ENCODE measurements at regions not wholly inside any gene's neighbourhood (a gene's known extent, or its start where the extent isn't known, plus 50 kb on each side); places are given as distances from the start of the nearest gene placed in this dataset.

DNA sequence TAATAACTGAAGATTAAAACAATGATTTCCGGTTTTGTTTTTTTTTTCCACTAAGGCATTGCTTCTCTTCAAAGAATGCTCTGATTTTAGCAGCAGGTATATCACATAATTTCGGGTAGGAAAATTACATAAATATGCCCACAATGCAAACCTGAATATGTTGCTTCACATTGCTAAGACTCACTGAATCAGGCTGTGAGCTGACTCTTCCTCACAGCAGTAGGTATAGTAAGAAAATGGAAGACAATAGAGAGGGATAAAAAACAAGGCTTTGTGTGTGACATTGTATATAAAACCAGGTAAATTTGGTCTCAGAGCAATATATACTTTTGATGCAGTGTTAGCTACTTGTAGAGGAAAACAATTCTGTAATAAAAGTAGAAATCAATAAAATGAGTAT is 1355.0 kb downstream of the OLFM4 start:
- H3K9me3 ChIP-seq (ENCODE audit: control insufficient read depth, insufficient read depth, low read depth, low read length) = no peaks in the 10 kb centered on the region
- H3K9ac ChIP-seq (ENCODE audit: insufficient read depth, low read length) = no peak overlapping the region
- H3K4me3 ChIP-seq (replicated peaks in 1 of 4; ENCODE audit: control extremely low read depth in 1 of 4, insufficient read depth in 1 of 4, low read depth in 3 of 4, low read length in 4 of 4) = no peak overlapping the region
- no peaks in the 10 kb centered on the region for H3K79me2 ChIP-seq (ENCODE audit: control insufficient read depth, insufficient read depth, low read length)
- no peaks in the 10 kb centered on the region for H3K4me1 ChIP-seq (ENCODE audit: control insufficient read depth, extremely low read depth, insufficient read depth, low read length)
- no peaks in the 10 kb centered on the region for H3K27me3 ChIP-seq (ENCODE audit: control insufficient read depth, insufficient read depth, low read length)
- H3K4me2 ChIP-seq (ENCODE audit: extremely low read depth, insufficient read depth, low read length) = no peak overlapping the region
- H2AFZ ChIP-seq (ENCODE audit: low read length) = no peak overlapping the region
- no peaks in the 10 kb centered on the region for H3K36me3 ChIP-seq (ENCODE audit: control insufficient read depth, insufficient read depth, low read length)
- H4K20me1 ChIP-seq (ENCODE audit: control insufficient read depth, extremely low read depth, insufficient read depth, low read length) = no peaks in the 10 kb centered on the region
- no peak for TF ChIP-seq EZH2 (IDR thresholded peaks at IDR 0.05; ENCODE audit: low read length, missing control alignments)
- TF ChIP-seq, protein P1, sequence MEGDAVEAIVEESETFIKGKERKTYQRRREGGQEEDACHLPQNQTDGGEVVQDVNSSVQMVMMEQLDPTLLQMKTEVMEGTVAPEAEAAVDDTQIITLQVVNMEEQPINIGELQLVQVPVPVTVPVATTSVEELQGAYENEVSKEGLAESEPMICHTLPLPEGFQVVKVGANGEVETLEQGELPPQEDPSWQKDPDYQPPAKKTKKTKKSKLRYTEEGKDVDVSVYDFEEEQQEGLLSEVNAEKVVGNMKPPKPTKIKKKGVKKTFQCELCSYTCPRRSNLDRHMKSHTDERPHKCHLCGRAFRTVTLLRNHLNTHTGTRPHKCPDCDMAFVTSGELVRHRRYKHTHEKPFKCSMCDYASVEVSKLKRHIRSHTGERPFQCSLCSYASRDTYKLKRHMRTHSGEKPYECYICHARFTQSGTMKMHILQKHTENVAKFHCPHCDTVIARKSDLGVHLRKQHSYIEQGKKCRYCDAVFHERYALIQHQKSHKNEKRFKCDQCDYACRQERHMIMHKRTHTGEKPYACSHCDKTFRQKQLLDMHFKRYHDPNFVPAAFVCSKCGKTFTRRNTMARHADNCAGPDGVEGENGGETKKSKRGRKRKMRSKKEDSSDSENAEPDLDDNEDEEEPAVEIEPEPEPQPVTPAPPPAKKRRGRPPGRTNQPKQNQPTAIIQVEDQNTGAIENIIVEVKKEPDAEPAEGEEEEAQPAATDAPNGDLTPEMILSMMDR (conservative IDR thresholded peaks at IDR 0.05 in 1 of 2, IDR thresholded peaks at IDR 0.05 in 1 of 2; ENCODE audit: low read depth in 1 of 2, low read length in 2 of 2) = no peak
- H3K27ac ChIP-seq (ENCODE audit: insufficient read depth, low read length) = no peak overlapping the region
- no peak for DNase-seq (ENCODE audit: low read depth in 2 of 2)

DNA sequence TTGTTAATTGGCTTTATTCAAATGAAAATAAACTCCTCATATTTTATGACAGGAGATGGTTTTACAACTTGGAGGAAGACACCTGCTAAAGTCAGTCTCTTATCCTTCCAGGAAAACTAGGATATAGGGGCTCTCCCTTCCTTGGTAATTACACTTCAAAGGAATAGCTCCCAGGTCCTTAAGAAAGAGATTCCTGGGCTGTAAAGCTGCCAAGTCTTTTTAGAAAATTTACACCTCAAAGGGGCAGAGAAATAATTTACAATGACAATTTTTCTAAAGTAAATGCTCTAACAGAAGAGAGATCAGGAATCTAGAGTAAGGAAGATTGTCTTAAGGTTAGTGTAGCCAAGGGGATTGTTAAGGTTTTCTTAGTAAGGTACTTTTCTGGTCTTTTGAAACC is 1359.0 kb downstream of the OLFM4 start:
- Histone ChIP-seq H3K27ac (ENCODE audit: insufficient read depth, low read length) (no peak overlapping the region), H3K36me3 (ENCODE audit: control insufficient read depth, insufficient read depth, low read length) (no peaks in the 10 kb centered on the region), H4K20me1 (ENCODE audit: control insufficient read depth, extremely low read depth, insufficient read depth, low read length) (no peaks in the 10 kb centered on the region), H3K79me2 (ENCODE audit: control insufficient read depth, insufficient read depth, low read length) (no peaks in the 10 kb centered on the region), H3K4me3 (replicated peaks in 1 of 4; ENCODE audit: control extremely low read depth in 1 of 4, insufficient read depth in 1 of 4, low read depth in 3 of 4, low read length in 4 of 4) (no peak overlapping the region), H2AFZ (ENCODE audit: low read length) (no peak overlapping the region), H3K4me2 (ENCODE audit: extremely low read depth, insufficient read depth, low read length) (no peak overlapping the region), H3K27me3 (ENCODE audit: control insufficient read depth, insufficient read depth, low read length) (no peaks in the 10 kb centered on the region), H3K9me3 (ENCODE audit: control insufficient read depth, insufficient read depth, low read depth, low read length) (no peaks in the 10 kb centered on the region), H3K4me1 (ENCODE audit: control insufficient read depth, extremely low read depth, insufficient read depth, low read length) (no peaks in the 10 kb centered on the region), H3K9ac (ENCODE audit: insufficient read depth, low read length) (no peak overlapping the region)
- TF ChIP-seq EZH2 (IDR thresholded peaks at IDR 0.05; ENCODE audit: low read length, missing control alignments) = no peak
- TF ChIP-seq, protein P1 (conservative IDR thresholded peaks at IDR 0.05 in 1 of 2, IDR thresholded peaks at IDR 0.05 in 1 of 2; ENCODE audit: low read depth in 1 of 2, low read length in 2 of 2) = no peak
- DNase-seq (ENCODE audit: low read depth in 2 of 2) = no peak

DNA sequence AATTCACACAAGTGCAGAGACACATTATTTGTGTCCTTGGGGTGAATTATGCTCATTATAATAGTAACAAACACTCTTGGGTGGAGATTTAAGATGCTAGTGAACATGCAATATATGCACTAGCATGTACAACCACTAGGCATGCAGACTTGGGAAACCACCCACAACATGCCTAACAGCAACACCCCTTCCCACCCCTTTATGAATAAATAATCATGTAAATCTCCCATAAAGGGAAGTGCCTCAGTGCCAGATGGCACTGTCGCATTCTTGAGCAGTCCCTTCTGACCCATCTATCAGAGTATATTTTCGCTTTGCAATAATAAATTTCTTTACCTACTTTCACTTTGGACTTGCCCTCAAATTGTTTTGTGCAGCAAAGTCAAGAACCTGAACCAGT is 1362.2 kb downstream of the OLFM4 start:
- Histone ChIP-seq H3K79me2 (ENCODE audit: control insufficient read depth, insufficient read depth, low read length) (no peaks in the 10 kb centered on the region), H3K27me3 (ENCODE audit: control insufficient read depth, insufficient read depth, low read length) (no peaks in the 10 kb centered on the region), H3K9me3 (ENCODE audit: control insufficient read depth, insufficient read depth, low read depth, low read length) (no peaks in the 10 kb centered on the region), H2AFZ (ENCODE audit: low read length) (no peak overlapping the region), H3K4me2 (ENCODE audit: extremely low read depth, insufficient read depth, low read length) (no peak overlapping the region), H4K20me1 (ENCODE audit: control insufficient read depth, extremely low read depth, insufficient read depth, low read length) (no peaks in the 10 kb centered on the region), H3K9ac (ENCODE audit: insufficient read depth, low read length) (no peak overlapping the region), H3K4me1 (ENCODE audit: control insufficient read depth, extremely low read depth, insufficient read depth, low read length) (no peaks in the 10 kb centered on the region), H3K36me3 (ENCODE audit: control insufficient read depth, insufficient read depth, low read length) (no peaks in the 10 kb centered on the region), H3K27ac (ENCODE audit: insufficient read depth, low read length) (no peak overlapping the region), H3K4me3 (replicated peaks in 1 of 4; ENCODE audit: control extremely low read depth in 1 of 4, insufficient read depth in 1 of 4, low read depth in 3 of 4, low read length in 4 of 4) (no peak overlapping the region)
- DNase-seq (ENCODE audit: low read depth in 2 of 2) = no peak
- TF ChIP-seq, protein P1 (conservative IDR thresholded peaks at IDR 0.05 in 1 of 2, IDR thresholded peaks at IDR 0.05 in 1 of 2; ENCODE audit: low read depth in 1 of 2, low read length in 2 of 2) = no peak
- no peak for TF ChIP-seq EZH2 (IDR thresholded peaks at IDR 0.05; ENCODE audit: low read length, missing control alignments)
